ENCODE measurements at regions not wholly inside any gene's neighbourhood (a gene's known extent, or its start where the extent isn't known, plus 50 kb on each side); places are given as distances from the start of the nearest gene placed in this dataset.

DNA sequence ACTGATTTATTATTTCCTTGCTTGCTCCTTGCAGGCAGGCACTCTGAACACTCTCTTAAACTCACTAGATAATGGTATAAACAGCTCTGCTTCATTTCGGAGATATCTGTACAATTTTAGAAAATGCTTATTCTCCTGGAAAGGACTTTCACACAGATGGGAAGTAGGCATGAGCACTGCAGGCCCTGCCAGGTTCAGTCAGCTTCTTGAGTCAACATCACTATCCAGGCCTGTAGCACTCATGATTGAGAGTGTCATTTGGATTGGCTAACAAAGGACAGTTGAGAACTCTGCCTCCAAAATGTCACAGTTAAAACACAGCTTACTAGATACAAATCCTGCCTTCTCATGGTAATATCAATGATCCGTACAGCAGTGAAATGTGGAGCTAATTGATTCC is 181.9 kb downstream of the CYYR1 start:
- H3K4me1 ChIP-seq (ENCODE audit: control insufficient read depth, insufficient read depth, low read length), result peaks cover 14% of the 10 kb centered on the region
- no peak overlapping the region for H3K4me3 ChIP-seq (ENCODE audit: low read depth in 2 of 2, low read length in 2 of 2)
- DNase-seq (ENCODE audit: low read depth, low spot score) (peak; percentile 20), ATAC-seq (no peak)
- TF ChIP-seq POLR2AphosphoS5 (IDR thresholded peaks at IDR 0.05; ENCODE audit: low read depth, low read length) (no peak), SIN3A (IDR thresholded peaks at IDR 0.05; ENCODE audit: borderline replicate concordance, insufficient read depth, low read depth, low read length) (no peak), REST (IDR thresholded peaks at IDR 0.05; ENCODE audit: insufficient read depth in 1 of 2, low read depth in 2 of 2, low read length in 1 of 2) (no peak)
- TF ChIP-seq, protein P1, sequence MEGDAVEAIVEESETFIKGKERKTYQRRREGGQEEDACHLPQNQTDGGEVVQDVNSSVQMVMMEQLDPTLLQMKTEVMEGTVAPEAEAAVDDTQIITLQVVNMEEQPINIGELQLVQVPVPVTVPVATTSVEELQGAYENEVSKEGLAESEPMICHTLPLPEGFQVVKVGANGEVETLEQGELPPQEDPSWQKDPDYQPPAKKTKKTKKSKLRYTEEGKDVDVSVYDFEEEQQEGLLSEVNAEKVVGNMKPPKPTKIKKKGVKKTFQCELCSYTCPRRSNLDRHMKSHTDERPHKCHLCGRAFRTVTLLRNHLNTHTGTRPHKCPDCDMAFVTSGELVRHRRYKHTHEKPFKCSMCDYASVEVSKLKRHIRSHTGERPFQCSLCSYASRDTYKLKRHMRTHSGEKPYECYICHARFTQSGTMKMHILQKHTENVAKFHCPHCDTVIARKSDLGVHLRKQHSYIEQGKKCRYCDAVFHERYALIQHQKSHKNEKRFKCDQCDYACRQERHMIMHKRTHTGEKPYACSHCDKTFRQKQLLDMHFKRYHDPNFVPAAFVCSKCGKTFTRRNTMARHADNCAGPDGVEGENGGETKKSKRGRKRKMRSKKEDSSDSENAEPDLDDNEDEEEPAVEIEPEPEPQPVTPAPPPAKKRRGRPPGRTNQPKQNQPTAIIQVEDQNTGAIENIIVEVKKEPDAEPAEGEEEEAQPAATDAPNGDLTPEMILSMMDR (IDR thresholded peaks at IDR 0.05), result no peak
- intact Hi-C loops (cut with micrococcal nuclease; ENCODE audit: unreplicated experiment) (no loop called here), in situ Hi-C loops (cut with HindIII; ENCODE audit: low pct_unique_long_range_greater_than_20kb, low sequenced_read_pairs) (no loop called here)
- H3K36me3 ChIP-seq (ENCODE audit: control insufficient read depth, insufficient read depth, low read length), result no peaks in the 10 kb centered on the region
- H3K27ac ChIP-seq (ENCODE audit: low read length), result peak overlapping the region; percentile 66
- BruUV-seq (replicated peaks), result no TSS peak
- no peaks in the 10 kb centered on the region for H3K27me3 ChIP-seq (ENCODE audit: control insufficient read depth, insufficient read depth, low read length)
- no peaks in the 10 kb centered on the region; the same call in 1 of the 2 replicates for H3K9me3 ChIP-seq (ENCODE audit: control insufficient read depth, insufficient read depth, low read depth, low read length)
- ChIA-PET CTCF (no interaction called here), POLR2A (no interaction called here)

DNA sequence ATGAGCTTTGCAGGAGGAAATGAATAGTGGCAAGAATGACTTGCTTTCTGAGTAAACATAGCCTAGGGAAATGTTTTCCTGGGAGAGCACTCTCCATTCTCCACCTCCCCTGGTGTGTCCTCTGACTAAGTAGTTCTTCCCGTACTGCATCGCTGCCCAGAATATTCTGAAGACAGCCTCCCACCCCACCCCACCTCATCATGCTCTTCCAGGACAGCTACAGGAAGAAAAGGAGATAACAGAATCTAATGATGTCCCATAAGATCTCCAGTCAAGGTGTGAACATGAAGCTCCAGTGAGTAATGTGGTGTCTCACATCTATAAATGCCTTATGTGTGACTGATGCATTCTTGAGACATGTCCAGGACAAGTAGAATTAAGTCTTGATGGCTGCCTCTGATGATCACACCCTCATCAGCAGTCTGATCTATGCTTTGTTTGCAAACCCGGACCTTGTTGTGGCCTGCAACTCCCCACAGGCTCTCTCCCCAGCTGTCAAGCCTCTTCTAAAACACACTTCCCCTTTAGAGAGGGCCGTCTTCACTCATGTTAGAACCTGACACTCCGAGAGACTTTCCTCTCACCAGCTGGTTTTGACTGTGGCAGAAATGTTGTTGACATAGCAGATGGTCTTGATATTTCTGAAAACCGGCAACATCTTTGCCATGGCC is 183.0 kb downstream of the CYYR1 start:
- peak; percentile 93 for ATAC-seq
- POLR2A ChIA-PET, result no interaction called here
- intact Hi-C loops (cut with micrococcal nuclease; ENCODE audit: unreplicated experiment), result no loop called here

More for the DNA sequence above, 183.0 kb downstream of the CYYR1 start:
- DNase-seq (ENCODE audit: low read depth, low spot score), result peak; percentile 89
- Histone ChIP-seq H3K4me3 (ENCODE audit: low read depth in 2 of 2, low read length in 2 of 2) (peak overlapping the region in 1 of 2 experiments; percentile 27; a peak in 2 of 4 replicates), H3K36me3 (ENCODE audit: control insufficient read depth, insufficient read depth, low read length) (no peaks in the 10 kb centered on the region), H3K4me1 (ENCODE audit: control insufficient read depth, insufficient read depth, low read length) (peaks cover 14% of the 10 kb centered on the region), H3K9me3 (ENCODE audit: control insufficient read depth, insufficient read depth, low read depth, low read length) (no peaks in the 10 kb centered on the region; the same call in 1 of the 2 replicates), H3K27ac (ENCODE audit: low read length) (peak overlapping the region; percentile 66), H3K27me3 (ENCODE audit: control insufficient read depth, insufficient read depth, low read length) (no peaks in the 10 kb centered on the region)
- no TSS peak for BruUV-seq (replicated peaks)
- TF ChIP-seq, protein P1 (IDR thresholded peaks at IDR 0.05), result no peak
- TF ChIP-seq REST (IDR thresholded peaks at IDR 0.05; ENCODE audit: insufficient read depth in 1 of 2, low read depth in 2 of 2, low read length in 1 of 2), result no peak
- 0 out of 2 replicates have a peak, but pooled peaks have one; percentile 19 for TF ChIP-seq TCF7L2 (IDR thresholded peaks at IDR 0.05; ENCODE audit: low read depth, low read length)
- in situ Hi-C loops (cut with HindIII; ENCODE audit: low pct_unique_long_range_greater_than_20kb, low sequenced_read_pairs), result no loop called here
- CTCF ChIA-PET, result no interaction called here

All from Panc1 (cell line).